AG08395 (cell line): ENCODE measurements at regions not wholly inside any gene's neighbourhood (a gene's known extent, or its start where the extent isn't known, plus 50 kb on each side); places are given as distances from the start of the nearest gene placed in this dataset.

Source experiments
- DNase-seq: peaks from one replicate; pipeline ENCODE4 v3.0.0; 2012; ENCODE audit warnings: mixed read lengths, low spot score

DNA sequence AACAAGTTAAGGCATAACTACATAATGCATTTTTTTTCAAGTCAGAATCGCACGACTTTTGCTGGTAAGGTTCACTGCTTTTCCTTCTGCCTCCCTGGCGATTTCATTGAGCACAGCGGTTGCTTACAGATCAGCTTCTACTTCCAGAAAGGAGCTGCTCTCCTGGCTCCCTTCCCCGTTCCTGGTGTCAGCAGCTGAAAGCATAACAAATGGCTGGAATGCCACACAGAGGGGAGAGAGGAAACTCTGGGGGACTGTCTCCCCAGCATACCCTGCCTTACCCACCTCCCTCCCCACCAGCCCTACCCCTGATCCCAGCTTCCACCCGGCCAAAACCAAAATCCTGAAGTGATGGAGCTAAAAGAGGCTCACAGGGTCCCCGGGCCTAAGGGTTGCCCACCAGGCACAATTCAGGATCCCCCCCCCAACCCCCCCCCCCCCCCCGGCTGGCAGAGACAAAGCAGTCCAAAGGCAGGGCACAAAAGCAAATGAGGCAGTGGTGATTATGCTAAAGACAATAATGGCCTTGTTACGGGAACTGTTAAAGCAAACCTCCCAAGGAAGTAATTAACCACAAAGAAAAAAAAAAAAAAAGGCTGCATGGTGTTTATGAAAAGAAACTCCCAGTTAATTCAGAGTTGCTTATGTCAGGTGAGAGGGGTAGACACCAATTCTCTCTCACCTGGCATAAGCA is 126.1 kb upstream of the WWC1 start:
- no peak for DNase-seq

DNA sequence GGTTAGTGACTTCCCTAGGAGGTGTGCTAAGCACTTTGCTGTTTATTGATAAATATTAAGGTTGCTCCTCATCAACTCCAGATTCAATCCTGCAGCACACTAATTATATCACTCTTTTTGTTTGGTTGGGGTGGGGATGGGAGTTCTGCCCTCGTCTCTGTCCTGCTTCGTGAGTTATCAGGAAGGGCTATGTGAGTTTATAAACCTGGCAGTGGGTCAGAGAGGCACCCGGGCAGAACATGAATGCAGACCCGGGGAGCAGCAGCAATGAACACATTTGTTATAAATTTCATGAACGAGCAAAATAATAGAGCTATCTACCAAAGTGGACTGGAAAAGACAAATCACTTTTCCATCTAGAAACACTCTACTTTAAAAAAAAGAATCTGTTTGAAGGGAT is 125.5 kb upstream of the WWC1 start:
- no peak for DNase-seq

DNA sequence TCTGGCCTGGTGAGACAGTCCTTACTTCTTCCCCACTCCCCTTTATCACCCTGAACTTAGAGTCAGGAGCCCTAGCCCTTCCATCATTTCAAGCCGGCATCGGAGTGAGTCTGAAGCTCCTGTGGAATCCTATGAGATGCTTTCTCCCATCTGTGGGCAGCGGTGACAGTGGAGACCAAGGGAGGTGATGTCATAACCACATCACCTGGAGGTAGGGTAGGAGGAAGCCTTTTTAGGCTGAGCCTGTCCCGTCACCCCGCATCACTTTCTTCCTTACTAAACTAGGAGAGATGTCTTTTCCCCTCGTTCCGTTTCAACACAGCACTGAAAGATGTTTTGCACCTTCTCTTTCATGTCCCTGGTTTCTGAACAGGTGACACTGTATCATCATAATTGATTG is 124.1 kb upstream of the WWC1 start:
- DNase-seq, result no peak

DNA sequence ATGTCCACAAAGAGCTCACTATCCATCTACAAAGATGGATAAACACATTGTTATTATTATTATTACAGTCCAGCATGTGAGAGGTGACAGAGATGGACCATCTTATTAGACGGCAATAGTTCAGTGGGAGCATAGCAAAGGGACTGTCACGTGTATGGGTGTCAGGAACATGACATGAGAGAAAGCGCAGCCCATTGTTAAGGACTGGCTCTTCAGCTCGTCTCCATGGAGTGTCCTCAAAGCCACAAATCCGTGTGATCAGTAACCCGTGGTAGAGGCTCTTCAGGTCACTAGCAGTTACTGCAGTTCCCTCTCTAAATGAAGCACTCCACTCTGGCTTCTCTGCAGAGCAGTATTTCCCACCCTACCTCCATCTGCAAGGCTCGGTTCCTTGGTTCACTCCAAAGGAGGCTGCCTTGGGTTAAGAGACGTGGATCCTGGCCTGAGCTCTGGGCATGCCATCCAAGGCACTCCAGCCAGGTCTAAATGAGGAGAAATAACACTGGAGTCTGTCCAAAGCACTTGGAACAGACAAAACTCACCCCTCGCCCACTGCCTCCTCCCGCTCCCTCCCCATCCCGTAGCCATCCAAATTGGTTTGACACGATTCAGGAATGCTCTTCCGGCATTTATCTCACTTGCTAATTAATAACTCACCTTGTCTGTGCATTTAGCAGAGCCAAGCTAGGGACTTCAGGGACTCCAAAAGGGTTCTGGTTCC is 122.3 kb upstream of the WWC1 start:
- DNase-seq, result no peak

DNA sequence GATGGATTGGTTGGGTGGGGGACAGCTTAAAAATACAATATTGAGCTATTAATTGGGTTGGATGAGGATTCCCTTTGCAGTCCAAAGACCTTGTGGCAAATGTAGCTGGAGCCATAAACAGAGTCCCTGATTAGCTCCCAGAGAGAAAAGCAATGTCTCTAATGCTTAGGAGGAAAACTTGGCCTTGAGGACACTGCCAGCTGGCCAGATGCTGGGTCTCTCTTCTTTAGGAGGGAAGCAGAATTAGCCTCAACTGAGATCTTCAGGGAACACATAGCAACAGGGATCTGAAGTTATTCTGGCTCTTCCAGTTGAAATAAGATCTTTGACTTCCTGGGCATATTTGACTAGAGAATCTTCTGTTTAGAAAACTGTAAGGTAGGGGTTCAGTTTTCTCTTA is 121.7 kb upstream of the WWC1 start:
- DNase-seq, result no peak

DNA sequence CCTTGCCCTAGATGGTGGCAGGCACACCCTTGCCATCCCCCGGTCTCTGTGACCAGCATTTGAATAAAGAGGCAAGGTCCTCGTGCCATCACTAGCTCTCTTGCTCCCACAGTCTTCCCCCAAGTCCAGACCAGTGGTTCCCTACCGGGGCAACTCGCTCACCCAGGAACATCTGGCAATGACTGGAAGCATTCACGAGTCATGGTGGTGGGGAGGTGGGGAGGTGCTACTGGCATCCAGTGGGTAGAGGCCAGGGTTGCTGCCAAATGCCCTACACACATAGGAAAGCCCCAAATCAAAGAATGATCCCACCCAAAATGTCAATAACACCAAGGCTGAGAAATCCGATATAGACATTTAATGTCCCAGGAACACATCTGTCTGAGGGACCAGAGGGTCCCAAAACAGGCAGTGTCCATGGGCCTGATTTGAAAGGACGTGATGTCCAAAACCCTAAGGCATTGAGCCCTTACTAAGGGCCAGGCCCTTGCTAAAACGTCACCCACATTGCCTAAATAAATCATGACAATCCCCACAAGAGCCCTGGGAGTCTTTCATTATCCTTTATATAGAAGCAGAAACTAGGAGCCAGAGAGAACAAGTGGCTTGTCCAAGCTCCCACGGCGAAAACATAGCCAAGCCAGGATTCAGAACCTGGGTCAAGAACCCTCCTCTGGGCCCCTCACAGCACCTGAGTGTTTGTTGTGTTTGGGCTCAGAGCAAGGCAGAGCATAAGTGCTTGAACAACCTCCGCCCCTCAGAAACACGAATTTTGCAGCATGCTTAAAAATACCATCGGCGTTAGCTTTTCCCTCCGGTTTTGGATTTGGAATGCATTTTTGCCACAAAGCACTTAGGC is 119.3 kb upstream of the WWC1 start:
- DNase-seq, result no peak

DNA sequence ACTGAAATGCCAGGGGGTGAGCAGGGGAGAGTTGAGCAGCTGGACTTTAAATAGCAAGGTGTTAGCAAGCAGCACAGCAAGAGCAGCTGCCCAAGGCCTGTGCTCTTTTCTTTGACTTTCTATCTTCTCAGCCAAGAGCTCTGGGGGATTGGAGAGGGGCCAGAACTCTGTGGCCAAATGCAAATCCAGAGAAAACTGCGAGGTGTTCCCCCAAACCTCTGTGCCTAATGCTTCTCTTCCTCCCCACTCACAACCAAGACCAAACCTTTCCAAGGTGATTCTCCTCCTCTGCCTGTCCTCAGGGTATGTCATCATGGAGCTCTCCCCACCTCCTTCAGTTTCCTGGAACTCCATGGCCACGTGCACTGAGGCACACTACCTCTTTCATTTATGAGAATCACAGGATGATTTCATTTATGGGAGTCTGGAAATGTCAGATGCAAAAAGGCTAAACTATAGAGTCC is 118.7 kb upstream of the WWC1 start:
- DNase-seq, result no peak

DNA sequence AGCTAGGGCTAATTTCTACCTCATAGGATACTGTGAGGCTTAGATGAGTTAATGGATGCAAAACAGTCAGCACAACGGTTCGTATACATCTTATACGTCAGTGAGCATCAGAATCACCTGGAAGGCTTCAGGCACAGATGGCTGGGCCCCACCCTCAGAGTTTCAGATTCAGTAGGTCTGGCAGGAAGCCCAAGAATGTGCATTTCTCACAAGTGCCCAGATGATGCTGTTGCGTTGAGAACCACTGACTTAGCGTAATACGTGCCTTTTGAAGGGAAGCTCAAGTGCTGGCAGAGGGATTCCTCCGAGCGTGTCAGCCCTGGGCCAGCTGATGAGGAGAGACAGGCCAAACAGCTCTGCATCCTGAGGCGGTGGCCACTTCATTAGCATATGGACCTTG is 117.1 kb upstream of the WWC1 start:
- no peak for DNase-seq

DNA sequence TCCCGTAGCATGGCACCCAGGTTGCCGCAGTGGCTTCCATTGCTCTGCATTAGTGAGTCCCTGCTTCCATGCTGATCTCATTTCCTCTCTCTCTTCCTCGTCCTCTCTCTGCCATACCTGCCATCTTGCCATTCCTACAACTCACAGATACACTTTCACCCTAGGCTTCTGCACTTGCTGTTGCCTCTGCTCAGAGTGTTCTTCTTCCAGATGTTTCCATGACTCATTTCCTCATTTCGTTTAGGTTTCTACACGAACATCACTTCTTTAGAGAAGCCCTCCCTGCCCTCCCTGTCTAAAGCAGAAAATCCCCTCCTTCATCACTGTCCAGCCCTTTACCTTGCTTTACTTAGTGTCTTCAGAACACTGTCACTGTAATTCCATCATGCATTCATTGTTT is 115.2 kb upstream of the WWC1 start:
- no peak for DNase-seq

DNA sequence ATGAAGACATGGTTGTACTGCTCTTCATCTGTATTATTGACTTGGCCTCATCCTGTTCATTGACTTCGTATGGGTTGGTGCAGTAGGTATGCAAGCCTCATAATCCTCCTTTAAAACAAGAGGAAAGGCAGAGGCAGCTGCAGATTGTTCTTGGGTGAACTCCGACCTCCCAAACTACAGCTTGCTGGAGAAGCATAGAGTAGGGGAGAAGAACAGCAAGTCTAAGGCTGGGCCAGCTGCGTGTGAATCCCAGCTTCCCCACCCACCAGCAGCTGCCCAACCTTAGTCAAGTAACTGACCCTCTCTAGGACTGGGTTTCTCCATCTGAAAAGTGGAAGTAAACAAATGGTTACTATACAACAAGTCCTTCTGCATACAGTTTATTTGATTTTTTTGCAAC is 114.5 kb upstream of the WWC1 start:
- no peak for DNase-seq

DNA sequence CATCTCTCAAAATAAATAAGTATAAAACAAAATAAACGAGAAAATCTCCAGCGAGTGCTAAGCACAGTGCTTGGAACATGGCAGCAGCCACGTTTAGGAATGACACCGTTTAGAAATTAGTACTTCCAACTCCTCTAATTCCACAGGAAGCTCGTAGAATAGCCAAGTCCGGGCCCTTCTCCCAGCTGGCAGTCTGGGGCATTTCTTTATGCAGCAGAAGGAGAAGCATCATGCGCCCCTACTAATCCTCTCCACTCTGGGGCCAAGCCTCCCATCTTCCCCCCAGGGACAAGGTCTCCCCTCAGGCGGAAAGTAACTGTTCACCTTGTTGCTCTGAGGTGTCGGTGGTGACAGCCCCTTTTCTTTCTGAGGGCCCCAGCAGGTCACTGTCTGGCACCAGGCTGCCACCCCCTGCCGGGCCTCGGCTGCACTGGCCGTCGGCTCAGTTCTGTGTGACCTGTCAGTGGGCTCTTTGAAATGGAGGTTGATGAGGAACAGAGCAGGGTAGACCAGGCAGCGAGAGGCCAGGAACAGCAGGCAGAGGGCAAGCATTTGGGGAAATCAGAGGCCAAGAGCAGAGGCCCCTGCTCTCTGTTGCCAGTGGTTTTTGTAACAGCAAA is 113.5 kb upstream of the WWC1 start:
- no peak for DNase-seq

DNA sequence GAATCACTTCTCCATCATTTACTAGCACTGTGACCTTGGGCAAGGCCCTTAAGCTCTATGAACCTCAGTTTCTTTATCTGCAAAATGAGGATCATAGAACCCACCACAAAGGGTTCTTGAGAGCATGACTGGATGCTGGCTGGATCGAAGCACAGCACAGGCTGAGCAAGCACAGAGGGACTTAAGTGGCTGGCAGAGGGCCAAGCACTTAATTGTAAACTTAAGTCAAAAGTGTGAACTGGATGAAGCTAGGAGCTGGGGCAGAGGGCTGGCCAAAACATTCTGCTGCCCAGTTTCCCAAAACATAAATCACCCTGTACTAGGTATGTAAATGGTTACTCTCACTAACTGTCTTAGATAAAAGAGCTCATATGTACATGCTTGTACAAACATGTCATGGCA is 112.3 kb upstream of the WWC1 start:
- DNase-seq, result no peak

DNA sequence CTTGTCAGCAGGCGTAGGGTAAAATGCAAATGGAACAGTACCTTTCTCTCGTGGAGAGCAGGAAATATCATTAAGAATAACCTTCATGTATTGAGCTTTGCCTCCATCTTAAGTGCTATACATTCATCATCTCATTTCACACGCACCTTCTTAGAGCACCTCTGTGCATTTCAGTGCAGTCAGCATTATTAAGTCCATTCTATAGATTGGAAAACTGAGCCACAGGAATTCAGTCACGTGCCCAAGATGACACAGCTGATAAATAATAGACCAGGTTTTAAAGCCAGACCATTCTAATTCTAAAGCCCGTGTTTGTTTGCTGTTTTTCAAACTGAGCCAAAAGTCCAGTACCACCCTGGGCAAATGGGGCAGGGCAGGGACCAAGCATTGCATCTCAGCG is 109.2 kb upstream of the WWC1 start:
- DNase-seq, result no peak

DNA sequence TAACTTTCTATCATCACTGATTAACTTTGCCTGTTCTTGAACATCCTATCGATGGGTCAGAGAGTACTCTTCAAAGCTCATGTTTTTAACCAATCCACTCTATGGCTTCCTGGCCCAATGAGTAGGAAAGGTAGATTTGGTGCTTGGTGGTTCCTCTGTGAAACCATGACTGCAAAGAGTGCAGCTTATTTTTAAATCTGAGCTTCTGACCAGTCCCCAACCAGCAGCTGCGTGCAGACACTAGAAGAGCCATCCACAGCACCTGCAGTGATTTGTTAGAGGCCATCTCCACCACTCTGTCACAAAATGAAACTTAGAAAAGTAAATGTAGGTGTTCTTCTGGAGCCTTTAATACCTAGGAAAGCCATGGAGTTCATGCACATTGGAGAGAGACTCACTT is 107.3 kb upstream of the WWC1 start:
- no peak for DNase-seq

DNA sequence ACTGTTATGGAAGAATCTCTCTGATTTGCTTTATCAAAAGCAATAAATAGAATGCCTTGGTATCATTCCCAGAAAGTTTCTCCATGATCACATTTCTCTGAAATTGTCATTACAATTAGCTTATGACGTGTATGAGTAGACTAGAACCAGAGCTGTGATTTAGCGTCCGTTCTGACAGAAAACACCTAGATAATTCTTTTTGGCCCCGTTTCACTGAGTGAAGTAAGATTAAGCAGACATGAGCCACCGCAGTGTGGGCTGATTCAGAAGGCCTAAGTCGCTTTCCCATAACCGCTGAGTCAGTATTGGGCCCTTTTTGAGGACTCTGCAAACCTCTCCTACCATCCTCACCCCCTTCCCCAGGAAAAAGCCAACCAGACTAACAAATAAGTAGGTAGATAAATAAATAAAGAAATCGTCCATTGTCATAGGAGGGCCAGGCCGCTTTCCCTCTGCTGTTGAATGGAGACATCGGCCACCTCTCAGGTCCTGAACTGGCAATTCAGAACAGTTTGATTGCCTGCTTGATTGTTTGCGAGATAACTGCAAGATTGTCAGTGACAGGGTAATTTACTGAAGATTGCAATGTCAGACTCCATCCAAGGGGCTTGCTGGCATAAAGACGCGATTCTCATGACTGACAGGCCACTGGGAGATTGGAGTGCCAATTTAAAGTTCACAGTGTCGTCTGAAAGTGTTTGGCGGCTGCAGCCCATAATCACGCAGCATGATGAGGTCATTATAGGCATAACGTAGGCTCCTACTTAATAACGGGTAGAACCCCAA is 105.0 kb upstream of the WWC1 start:
- no peak for DNase-seq

DNA sequence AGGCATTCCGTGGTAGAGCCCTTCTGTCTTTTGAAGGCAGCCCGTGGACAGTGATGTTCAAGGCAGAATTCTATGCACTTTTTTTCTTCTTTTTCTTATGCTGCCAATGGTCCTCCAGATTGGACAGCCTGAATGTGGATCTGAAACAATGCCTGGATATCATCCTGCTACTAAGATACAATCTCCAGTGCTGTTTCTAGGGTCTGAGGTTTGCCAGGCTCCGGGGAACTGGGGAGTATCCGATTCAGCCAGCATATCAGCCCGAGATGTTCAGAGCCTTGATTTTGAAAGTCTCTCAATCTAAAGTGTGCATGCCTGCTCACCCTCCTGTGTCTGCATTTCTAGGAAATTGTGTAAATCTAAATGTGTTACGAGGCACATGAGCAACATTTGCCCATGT is 103.8 kb upstream of the WWC1 start:
- DNase-seq, result no peak

DNA sequence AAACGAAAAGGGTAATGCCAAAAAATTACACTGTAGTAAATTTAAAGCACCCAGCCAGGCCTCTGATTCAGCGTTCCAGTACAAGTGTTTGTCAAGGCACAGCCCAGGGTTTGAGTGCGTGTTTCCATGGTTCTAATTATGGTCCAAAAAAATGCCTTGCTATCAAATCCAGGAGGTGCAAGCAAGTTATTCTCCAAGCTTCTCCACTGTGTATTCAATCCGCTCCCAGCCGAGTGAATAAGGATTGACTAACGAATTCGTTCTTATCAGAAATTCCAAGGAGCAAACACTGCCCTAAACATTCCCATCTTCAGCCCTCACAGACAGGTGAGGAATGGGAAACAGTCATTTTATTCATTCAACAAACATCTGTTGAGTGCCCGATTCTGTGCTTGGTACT is 103.3 kb upstream of the WWC1 start:
- DNase-seq, result no peak

DNA sequence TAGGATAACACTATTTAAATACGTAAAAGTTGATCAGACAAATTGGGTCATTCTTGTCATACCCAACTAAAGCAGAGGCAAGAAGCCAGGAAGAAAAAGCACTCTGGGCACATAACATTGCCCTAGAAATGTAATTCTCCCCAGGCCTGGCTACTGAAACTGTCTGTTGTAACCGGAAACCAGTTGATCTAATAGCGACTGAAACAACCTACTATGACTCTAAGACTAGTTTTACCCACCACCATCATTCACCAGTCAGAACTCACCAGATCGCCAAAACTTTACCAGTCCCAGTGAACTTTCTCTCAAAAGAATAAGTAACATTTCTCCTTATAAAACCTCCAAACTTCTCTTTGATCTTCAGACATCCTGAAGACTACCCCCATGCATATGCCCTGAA is 99.3 kb upstream of the WWC1 start:
- DNase-seq, result no peak

DNA sequence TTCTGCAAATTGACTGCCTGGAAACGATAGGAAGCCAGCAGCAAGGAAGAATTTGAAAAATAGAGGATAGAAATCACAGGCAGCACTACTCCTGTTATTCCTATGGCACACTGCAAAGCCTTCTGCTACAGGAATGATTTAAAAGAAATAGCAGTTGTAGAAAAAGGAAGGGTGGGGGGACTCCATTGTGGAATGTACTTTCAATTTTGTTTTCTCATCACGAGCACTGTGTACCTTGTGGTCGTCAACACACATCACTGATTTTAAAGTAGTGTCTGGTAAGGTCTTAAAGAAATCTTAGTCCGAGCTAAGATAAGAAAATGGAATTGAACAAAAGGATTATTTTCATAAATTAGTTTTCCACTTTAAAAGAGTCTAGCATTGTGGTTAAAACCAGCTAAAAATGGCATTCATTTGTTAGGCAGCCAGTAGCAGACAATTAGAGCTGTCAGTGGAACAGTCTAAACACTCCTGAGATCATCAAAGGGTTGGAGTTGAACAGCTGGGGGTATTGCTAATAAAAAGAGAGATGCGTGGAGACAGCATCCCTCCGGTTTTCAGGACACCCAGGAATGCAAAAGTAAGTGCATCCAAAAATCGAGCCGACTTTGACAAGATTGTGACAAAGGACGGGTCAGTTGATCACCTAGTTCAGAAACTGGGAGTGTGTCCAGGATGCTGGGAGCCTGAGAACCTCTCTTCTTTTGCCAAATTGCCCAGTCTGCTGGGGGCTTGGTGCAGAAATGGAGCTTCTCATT is 97.8 kb upstream of the WWC1 start:
- DNase-seq, result no peak

DNA sequence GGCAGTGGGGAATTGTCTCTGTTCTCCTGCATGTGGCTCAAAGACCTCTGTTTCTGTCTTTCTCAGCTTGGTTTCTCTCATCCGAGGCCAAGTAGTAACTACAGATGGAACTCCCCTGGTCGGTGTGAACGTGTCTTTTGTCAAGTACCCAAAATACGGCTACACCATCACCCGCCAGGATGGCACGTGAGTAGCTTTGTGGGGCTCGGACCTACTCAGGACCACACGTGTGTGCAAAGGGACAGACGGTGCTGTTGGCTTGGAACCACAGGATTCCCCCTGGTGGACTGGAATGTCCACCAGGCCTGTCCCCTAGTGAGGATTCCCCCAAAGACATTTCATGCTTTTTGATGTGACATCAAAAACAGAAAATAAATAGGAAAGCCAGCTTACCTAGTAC is 96.3 kb upstream of the WWC1 start:
- DNase-seq, result no peak

DNA sequence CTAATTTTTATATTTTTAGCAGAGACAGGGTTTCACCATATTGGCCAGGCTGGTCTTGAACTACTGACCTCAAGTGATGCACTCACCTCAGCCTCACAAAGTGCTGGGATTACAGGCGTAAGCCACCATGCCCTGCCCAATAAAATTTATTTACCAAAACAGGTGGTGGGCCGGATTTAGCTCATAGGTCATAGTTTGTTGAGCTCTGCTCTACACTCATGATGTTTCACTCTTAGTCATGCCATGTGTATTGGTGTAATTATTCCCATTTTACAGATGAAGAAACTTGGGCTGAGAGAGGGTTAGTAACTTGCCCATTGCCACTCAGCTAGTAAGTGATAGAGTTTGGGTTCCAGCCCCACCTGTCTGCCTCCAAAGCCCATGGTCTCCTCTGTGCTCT is 93.1 kb upstream of the WWC1 start:
- no peak for DNase-seq
